Renal pelvis (tissue), 1 donor: ENCODE measurements at regions not wholly inside any gene's neighbourhood (a gene's known extent, or its start where the extent isn't known, plus 50 kb on each side); places are given as distances from the start of the nearest gene placed in this dataset.

Experiments used
- DNase-seq: peaks from one replicate; pipeline ENCODE4 v3.0.0-alpha.2; 2013

- no peak for DNase-seq
Measured at GRCh38 chr9:107999011-107999410, 509.4 kb upstream of the KLF4 start.

GRCh38 chr9:107994648-107995047, 505.1 kb upstream of the KLF4 start:
- DNase-seq: no peak

GRCh38 chr9:107992271-107992670, 502.7 kb upstream of the KLF4 start:
- no peak for DNase-seq

- DNase-seq: no peak
Measured at GRCh38 chr9:107991581-107991980, 502.0 kb upstream of the KLF4 start.

- DNase-seq: no peak
Measured at GRCh38 chr9:107989544-107989943, 500.0 kb upstream of the KLF4 start.

- DNase-seq: no peak
Measured at GRCh38 chr9:107989099-107989498, 499.5 kb upstream of the KLF4 start.

- DNase-seq: no peak
Measured at GRCh38 chr9:107984956-107985355, 495.4 kb upstream of the KLF4 start.

- no peak for DNase-seq
Measured at GRCh38 chr9:107983762-107984161, 494.2 kb upstream of the KLF4 start.

- DNase-seq: no peak
Measured at GRCh38 chr9:107983181-107983603, 493.6 kb upstream of the KLF4 start.

- no peak for DNase-seq
Measured at GRCh38 chr9:107982745-107983144, 493.2 kb upstream of the KLF4 start.

GRCh38 chr9:107982001-107982400, 492.4 kb upstream of the KLF4 start:
- no peak for DNase-seq

- DNase-seq: no peak
Measured at GRCh38 chr9:107980984-107981383, 491.4 kb upstream of the KLF4 start.

- no peak for DNase-seq
Measured at GRCh38 chr9:107976767-107977166, 487.2 kb upstream of the KLF4 start.

- DNase-seq: no peak
Measured at GRCh38 chr9:107975426-107976010, 485.9 kb upstream of the KLF4 start.

GRCh38 chr9:107973451-107973850, 483.9 kb upstream of the KLF4 start:
- no peak for DNase-seq

GRCh38 chr9:107972346-107972745, 482.8 kb upstream of the KLF4 start:
- peak; percentile 51 for DNase-seq

- DNase-seq: no peak
Measured at GRCh38 chr9:107971241-107971640, 481.7 kb upstream of the KLF4 start.

GRCh38 chr9:107970726-107971125, 481.2 kb upstream of the KLF4 start:
- DNase-seq: peak; percentile 52

- DNase-seq: no peak
Measured at GRCh38 chr9:107969727-107970126, 480.2 kb upstream of the KLF4 start.

GRCh38 chr9:107969141-107969540, 479.6 kb upstream of the KLF4 start:
- no peak for DNase-seq

GRCh38 chr9:107963246-107963645, 473.7 kb upstream of the KLF4 start:
- no peak for DNase-seq

- no peak for DNase-seq
Measured at GRCh38 chr9:107960916-107961315, 471.3 kb upstream of the KLF4 start.

- DNase-seq: no peak
Measured at GRCh38 chr9:107954312-107954711, 464.7 kb upstream of the KLF4 start.

GRCh38 chr9:107953556-107954125, 464.1 kb upstream of the KLF4 start:
- DNase-seq: no peak
